ENCODE measurements at regions not wholly inside any gene's neighbourhood (a gene's known extent, or its start where the extent isn't known, plus 50 kb on each side); places are given as distances from the start of the nearest gene placed in this dataset.
"Not testable (repeated sequence)": the region's sequence is repeated elsewhere in the genome, so short reads cannot be mapped to it uniquely, and the experiment has no call there.

GRCh38 chr6:58237124-58237523 lies 919.7 kb downstream of the PRIM2 start:
- TF ChIP-seq CTCF (IDR thresholded peaks at IDR 0.05); POLR2A (IDR thresholded peaks at IDR 0.05); POLR2AphosphoS5 (IDR thresholded peaks at IDR 0.05; ENCODE audit: insufficient read depth in 1 of 2, low read depth in 1 of 2): not testable (repeated sequence)

All from vagina (tissue), 2 donors.